HEK293T (cell line): ENCODE measurements at regions not wholly inside any gene's neighbourhood (a gene's known extent, or its start where the extent isn't known, plus 50 kb on each side); places are given as distances from the start of the nearest gene placed in this dataset.

Experiments used
- BHLHE40 ChIP-seq: fragments of 450-650 bp; IDR thresholded peaks from 2 replicates; pipeline ENCODE4 v1.6.1; 2016; ENCODE audit warnings: mild to moderate bottlenecking, moderate library complexity, borderline replicate concordance
- CTBP1 ChIP-seq: fragments of 450-650 bp; IDR thresholded peaks from 2 replicates; pipeline ENCODE4 v1.6.1; 2016; ENCODE audit warnings: borderline replicate concordance
- FOXK2 ChIP-seq: fragments of 450-650 bp; IDR thresholded peaks from 2 replicates; pipeline ENCODE4 v1.6.1; 2016; ENCODE audit warnings: mild to moderate bottlenecking
- PKNOX1 ChIP-seq: fragments of 450-650 bp; IDR thresholded peaks from 2 replicates; pipeline ENCODE4 v1.6.1; 2016
- SP1 ChIP-seq: fragments of 450-650 bp; IDR thresholded peaks from 2 replicates; pipeline ENCODE4 v1.6.1; 2017
- ZNF384 ChIP-seq: fragments of 450-650 bp; IDR thresholded peaks from 2 replicates; pipeline ENCODE4 v1.6.1; 2016

GRCh38 chr1:187947359-187947758 is 1118.6 kb downstream of the PLA2G4A start:
- no peak for TF ChIP-seq PKNOX1
- TF ChIP-seq BHLHE40: no peak
- no peak for TF ChIP-seq FOXK2
- no peak for TF ChIP-seq ZNF384
- TF ChIP-seq CTBP1: no peak
- no peak for TF ChIP-seq SP1
